Fibroblast of lung (primary cell): ENCODE measurements at regions not wholly inside any gene's neighbourhood (a gene's known extent, or its start where the extent isn't known, plus 50 kb on each side); places are given as distances from the start of the nearest gene placed in this dataset.

Experiments used
- DNase-seq, 2 donors: peaks; one replicate each; pipeline versions ENCODE4 v3.0.0 to v3.0.0-alpha.2; 2010; ENCODE audit warnings: low read depth in 2 of 2
- H2AFZ ChIP-seq: 2 replicates; pipeline ENCODE4 v1.5.1; 2012; ENCODE audit warnings: low read length, control low read depth, inconsistent platforms
- H3K27ac ChIP-seq: 2 replicates; pipeline ENCODE4 v1.5.1; 2011; ENCODE audit warnings: low read length, control low read depth; ENCODE audit not compliant: insufficient read depth
- H3K27me3 ChIP-seq: 2 replicates; pipeline ENCODE4 v1.5.1; 2011; ENCODE audit warnings: mild to moderate bottlenecking, low read length; ENCODE audit not compliant: control insufficient read depth, insufficient read depth
- H3K36me3 ChIP-seq: 2 replicates; pipeline ENCODE4 v1.5.1; 2011; ENCODE audit warnings: low read length; ENCODE audit not compliant: control insufficient read depth, insufficient read depth
- H3K4me1 ChIP-seq: 2 replicates; pipeline ENCODE4 v1.5.1; 2011; ENCODE audit warnings: low read length; ENCODE audit not compliant: control insufficient read depth, insufficient read depth; ENCODE audit errors: extremely low read depth
- H3K4me2 ChIP-seq: 2 replicates; pipeline ENCODE4 v1.5.1; 2011; ENCODE audit warnings: low read length, control low read depth; ENCODE audit not compliant: insufficient read depth; ENCODE audit errors: extremely low read depth
- H3K4me3 ChIP-seq, 4 experiments: fragments of 200-600 bp in 1 of 4; sonication (generic) in 1 of 4; replicated peaks in 1 of 4; 2 replicates each; pipeline ENCODE4 v1.5.1; 2011 to 2016; ENCODE audit warnings: low read length in 4 of 4, low read depth in 3 of 4, mild to moderate bottlenecking in 3 of 4, control low read depth in 2 of 4, inconsistent platforms in 1 of 4, mixed read lengths in 1 of 4; ENCODE audit not compliant: insufficient read depth in 1 of 4; ENCODE audit errors: control extremely low read depth in 1 of 4
- H3K79me2 ChIP-seq: 2 replicates; pipeline ENCODE4 v1.5.1; 2012; ENCODE audit warnings: mild to moderate bottlenecking, low read length, inconsistent platforms; ENCODE audit not compliant: control insufficient read depth, insufficient read depth
- H3K9ac ChIP-seq: 2 replicates; pipeline ENCODE4 v1.5.1; 2011; ENCODE audit warnings: mild to moderate bottlenecking, low read length, control low read depth; ENCODE audit not compliant: insufficient read depth
- H3K9me3 ChIP-seq: 2 replicates; pipeline ENCODE4 v1.5.1; 2012; ENCODE audit warnings: low read depth, low read length; ENCODE audit not compliant: control insufficient read depth, insufficient read depth
- H4K20me1 ChIP-seq: 2 replicates; pipeline ENCODE4 v1.5.1; 2011; ENCODE audit warnings: low read length; ENCODE audit not compliant: control insufficient read depth, insufficient read depth; ENCODE audit errors: extremely low read depth
- EZH2 ChIP-seq: IDR thresholded peaks from 2 replicates; pipeline ENCODE4 v1.5.1; 2012; ENCODE audit warnings: low read length, control low read depth, mild to moderate bottlenecking; ENCODE audit errors: missing control alignments
- TF ChIP-seq, protein P1 (sequence below), 2 donors: IDR thresholded peaks in 1 of 2; conservative IDR thresholded peaks in 1 of 2; 1 replicate in 1 of 2; 2 replicates in 1 of 2; pipeline ENCODE4 v1.5.1; 2011 to 2012; ENCODE audit warnings: low read length in 2 of 2, control low read depth in 1 of 2, inconsistent platforms in 1 of 2, low read depth in 1 of 2, mild to moderate bottlenecking in 1 of 2

DNA sequence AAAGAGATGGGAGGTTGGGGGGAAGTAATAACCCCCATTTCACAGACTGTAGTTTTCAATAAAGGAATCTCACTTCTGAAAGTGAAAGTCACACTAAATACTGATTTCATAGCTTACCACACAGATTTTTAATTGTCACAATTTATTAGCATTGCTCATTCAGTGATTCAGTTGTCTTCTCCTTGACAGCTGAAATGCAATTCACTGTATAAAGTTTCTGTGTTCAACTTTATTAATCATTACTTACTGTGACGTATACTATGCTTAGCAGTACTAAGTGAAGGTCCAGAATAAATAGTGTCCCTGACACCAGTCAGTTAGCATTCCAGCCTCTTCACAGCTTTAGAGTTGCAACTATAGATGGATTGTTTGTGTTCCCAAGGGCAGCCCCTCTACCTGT, 324.1 kb upstream of the CRIM1 start:
- no peaks in the 10 kb centered on the region for H4K20me1 ChIP-seq
- no peak overlapping the region for H3K9ac ChIP-seq
- no peaks in the 10 kb centered on the region for H3K4me1 ChIP-seq
- H2AFZ ChIP-seq: no peak overlapping the region
- no peak for DNase-seq
- no peak for TF ChIP-seq EZH2
- TF ChIP-seq, protein P1, sequence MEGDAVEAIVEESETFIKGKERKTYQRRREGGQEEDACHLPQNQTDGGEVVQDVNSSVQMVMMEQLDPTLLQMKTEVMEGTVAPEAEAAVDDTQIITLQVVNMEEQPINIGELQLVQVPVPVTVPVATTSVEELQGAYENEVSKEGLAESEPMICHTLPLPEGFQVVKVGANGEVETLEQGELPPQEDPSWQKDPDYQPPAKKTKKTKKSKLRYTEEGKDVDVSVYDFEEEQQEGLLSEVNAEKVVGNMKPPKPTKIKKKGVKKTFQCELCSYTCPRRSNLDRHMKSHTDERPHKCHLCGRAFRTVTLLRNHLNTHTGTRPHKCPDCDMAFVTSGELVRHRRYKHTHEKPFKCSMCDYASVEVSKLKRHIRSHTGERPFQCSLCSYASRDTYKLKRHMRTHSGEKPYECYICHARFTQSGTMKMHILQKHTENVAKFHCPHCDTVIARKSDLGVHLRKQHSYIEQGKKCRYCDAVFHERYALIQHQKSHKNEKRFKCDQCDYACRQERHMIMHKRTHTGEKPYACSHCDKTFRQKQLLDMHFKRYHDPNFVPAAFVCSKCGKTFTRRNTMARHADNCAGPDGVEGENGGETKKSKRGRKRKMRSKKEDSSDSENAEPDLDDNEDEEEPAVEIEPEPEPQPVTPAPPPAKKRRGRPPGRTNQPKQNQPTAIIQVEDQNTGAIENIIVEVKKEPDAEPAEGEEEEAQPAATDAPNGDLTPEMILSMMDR (conservative IDR thresholded peaks at IDR 0.05 in 1 of 2, IDR thresholded peaks at IDR 0.05 in 1 of 2; ENCODE audit: low read depth in 1 of 2, low read length in 2 of 2): no peak
- no peak overlapping the region for H3K4me2 ChIP-seq
- no peaks in the 10 kb centered on the region for H3K9me3 ChIP-seq
- no peak overlapping the region for H3K27ac ChIP-seq
- H3K79me2 ChIP-seq: no peaks in the 10 kb centered on the region
- H3K27me3 ChIP-seq: no peaks in the 10 kb centered on the region
- H3K4me3 ChIP-seq: no peak overlapping the region
- H3K36me3 ChIP-seq: no peaks in the 10 kb centered on the region

DNA sequence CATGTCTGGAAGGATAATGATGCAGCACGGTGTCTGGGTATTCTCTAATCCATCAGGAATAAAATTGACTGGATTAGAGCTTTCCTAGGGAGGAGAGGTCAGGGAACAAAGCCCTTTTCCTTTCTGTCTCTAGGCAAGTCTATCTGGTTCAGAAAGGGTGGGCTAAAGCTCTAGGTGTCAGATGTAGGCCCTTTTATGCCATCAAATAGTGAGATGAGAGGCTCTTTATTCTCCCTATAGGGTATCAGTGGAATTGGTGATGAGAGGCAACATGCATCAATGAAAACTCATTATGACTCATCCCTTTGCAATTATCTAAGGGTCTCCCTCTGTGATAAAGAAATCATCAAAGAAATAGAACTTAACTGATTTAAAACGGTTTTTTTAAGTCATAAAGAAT, 328.0 kb upstream of the CRIM1 start:
- H3K36me3 ChIP-seq: no peaks in the 10 kb centered on the region
- no peak overlapping the region for H3K27ac ChIP-seq
- H3K4me3 ChIP-seq: no peak overlapping the region
- no peaks in the 10 kb centered on the region for H3K9me3 ChIP-seq
- TF ChIP-seq, protein P1 (conservative IDR thresholded peaks at IDR 0.05 in 1 of 2, IDR thresholded peaks at IDR 0.05 in 1 of 2; ENCODE audit: low read depth in 1 of 2, low read length in 2 of 2): no peak
- TF ChIP-seq EZH2: no peak
- no peak for DNase-seq
- H4K20me1 ChIP-seq: no peaks in the 10 kb centered on the region
- H3K9ac ChIP-seq: no peak overlapping the region
- H3K4me2 ChIP-seq: no peak overlapping the region
- no peaks in the 10 kb centered on the region for H3K27me3 ChIP-seq
- no peaks in the 10 kb centered on the region for H3K4me1 ChIP-seq
- no peaks in the 10 kb centered on the region for H3K79me2 ChIP-seq
- H2AFZ ChIP-seq: no peak overlapping the region

DNA sequence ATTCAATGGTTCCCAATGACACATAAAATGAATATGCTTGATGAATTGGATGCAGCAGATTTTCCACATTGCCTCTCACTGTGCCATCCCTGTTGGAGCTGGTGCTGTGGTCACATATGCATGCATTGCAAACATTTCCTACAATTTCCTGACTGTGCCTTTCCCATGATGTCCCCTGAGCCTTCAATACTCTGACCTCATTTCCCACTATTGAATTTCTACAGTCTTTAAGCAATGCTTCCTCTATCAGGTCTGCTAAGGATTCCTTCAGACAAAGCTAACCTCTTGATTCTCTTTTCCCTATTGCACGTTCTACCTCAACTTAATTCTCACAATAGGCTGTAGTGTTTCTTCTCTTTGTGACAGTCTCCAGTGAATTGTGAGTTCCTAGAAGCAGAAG, 342.5 kb upstream of the CRIM1 start:
- H3K27ac ChIP-seq: no peak overlapping the region
- H3K4me1 ChIP-seq: no peaks in the 10 kb centered on the region
- no peaks in the 10 kb centered on the region for H3K79me2 ChIP-seq
- DNase-seq: no peak
- no peak for TF ChIP-seq EZH2
- no peaks in the 10 kb centered on the region for H3K9me3 ChIP-seq
- H2AFZ ChIP-seq: no peak overlapping the region
- H3K9ac ChIP-seq: no peak overlapping the region
- H3K36me3 ChIP-seq: no peaks in the 10 kb centered on the region
- no peaks in the 10 kb centered on the region for H4K20me1 ChIP-seq
- no peaks in the 10 kb centered on the region for H3K27me3 ChIP-seq
- H3K4me3 ChIP-seq: no peak overlapping the region
- no peak overlapping the region for H3K4me2 ChIP-seq
